SH-SY5Y (cell line): ENCODE measurements at regions not wholly inside any gene's neighbourhood (a gene's known extent, or its start where the extent isn't known, plus 50 kb on each side); places are given as distances from the start of the nearest gene placed in this dataset.
A peak's percentile ranks its signal among the peaks of the same experiment; 100 is the strongest.

Experiments used
- GATA2 ChIP-seq: IDR thresholded peaks from 2 replicates; pipeline ENCODE4 v1.6.1; 2011; ENCODE audit warnings: mild to moderate bottlenecking, low read depth, low read length
- GATA3 ChIP-seq: IDR thresholded peaks from 2 replicates; pipeline ENCODE4 v1.6.1; 2011; ENCODE audit warnings: low read depth, mild to moderate bottlenecking, low read length, moderate library complexity

DNA sequence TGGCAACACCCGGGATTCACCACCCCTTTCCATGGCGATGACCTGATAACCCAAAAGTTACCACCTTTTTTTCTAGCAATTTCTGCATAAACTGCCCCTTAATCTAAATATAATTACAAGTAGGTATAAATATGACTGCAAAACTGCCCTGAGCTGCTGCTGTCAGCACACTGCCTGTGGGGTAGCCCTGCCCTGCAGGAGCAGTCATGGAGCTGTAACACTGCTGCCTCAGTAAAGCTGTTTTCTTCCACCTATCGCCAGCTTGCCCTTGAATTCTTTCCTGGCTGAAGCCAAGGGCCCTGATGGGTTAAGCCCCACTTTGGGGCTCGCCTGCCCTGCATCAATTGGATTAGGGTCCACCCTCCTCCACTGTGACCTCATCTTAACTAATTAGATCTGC lies 368.8 kb downstream of the SFMBT2 start:
- TF ChIP-seq GATA2 (no peak), GATA3 (no peak)

DNA sequence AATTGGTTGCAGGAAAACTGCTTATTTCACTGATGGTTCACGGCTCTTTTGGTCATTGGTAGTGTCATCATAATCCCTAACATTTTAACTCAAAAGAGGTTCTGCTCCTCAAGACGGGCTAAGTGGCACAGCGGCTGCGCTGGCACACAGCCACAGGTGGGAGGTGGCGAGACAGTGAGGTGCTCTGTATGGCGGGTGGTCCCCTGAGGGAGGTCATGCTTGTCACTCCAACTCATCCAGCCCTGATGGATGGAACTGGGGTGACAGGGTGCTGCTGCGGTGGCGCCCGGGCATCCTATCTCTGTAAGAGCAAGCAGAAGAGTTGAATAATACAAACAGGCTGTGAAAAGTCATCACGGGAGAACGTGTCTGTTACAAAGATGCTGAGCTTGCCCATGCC lies 370.2 kb downstream of the SFMBT2 start:
- TF ChIP-seq GATA3 (no peak), GATA2 (no peak)

DNA sequence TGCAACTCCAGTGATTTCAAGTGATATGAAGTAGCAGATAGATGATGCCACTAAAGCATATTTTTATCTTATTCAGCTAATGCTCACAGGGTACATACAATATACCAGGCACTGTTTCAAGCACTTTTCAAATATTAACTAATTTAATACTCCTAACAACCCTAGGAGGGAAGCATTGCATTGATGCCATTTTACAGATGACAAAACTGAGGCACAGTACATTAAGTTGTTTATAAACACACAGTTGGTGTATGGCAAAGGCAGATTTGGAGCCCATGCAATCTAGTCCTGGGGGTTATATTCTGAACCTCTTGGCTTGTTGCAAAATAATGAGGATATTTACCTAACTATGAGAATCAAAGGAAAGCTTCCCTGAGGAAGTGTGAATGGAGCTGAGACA lies 371.0 kb downstream of the SFMBT2 start:
- TF ChIP-seq GATA2 (no peak), GATA3 (no peak)

DNA sequence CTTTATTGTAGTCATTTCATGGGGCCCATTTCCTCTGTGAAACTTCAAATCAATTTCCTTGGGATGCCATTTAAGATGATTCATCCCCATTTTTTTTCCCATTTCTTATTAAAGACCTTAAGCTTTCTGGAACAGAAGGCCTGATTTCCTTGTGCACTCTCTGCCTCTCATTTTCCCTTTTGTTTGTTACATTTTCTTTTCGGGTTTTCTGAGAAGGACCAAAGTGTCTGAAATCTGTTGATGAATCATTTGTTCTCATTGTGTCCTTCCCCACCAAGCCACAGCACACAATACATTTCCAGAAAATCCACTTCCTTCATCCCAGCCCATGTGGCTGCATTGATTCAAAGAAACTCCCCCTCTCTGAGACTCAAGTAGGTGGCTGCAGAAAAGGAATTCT lies 372.4 kb downstream of the SFMBT2 start:
- TF ChIP-seq GATA3, result no peak
- TF ChIP-seq GATA2, result no peak

DNA sequence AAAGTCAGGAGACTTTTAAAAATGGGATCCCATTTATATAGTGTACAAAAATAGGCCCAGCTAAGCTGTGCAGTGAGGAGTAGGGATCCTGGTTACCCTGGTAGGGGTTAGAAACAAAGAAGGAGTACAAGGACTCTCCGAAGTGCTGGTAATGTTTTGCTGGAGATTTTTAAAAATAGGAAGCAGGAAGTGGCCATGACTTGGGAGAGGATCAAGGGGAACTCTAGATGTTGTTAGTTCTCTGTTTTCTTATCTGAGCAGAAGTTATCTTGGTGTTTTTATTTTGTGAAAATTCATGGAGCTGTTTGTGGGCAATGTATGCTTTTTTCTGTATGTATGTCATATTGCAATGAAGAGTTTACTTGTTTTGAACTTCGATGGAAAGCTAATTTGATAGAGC lies 373.9 kb downstream of the SFMBT2 start:
- TF ChIP-seq GATA2 (no peak), GATA3 (no peak)

DNA sequence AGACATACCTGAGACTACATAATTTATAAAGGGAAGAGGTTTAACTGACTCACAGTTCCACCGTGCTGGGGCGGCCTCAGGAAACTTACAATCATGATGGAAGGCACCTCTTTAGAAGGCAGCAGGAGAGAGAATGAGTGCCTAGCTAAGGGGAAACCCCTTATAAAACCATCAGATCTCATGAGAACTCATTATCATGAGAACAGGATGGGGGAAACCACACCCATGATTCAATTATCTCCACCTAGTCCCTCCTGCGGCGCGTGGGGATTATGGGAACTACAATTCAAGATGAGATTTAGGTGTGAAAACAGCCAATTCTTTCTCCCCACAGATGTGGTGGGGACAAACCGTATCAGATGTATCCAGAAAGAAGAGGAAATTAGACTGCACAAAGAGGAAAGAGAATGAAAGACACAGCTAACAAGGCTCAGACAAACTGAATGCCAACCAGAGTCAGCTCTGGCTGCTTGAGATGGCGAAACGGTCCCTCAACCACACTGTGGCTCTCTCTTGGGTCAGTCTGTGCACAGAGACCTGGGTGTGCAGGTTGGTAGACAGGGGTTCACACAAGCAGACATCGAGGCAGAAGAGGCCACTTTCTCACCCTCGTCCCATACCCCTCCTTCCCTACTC lies 375.6 kb downstream of the SFMBT2 start:
- TF ChIP-seq GATA3, result no peak
- no peak for TF ChIP-seq GATA2

DNA sequence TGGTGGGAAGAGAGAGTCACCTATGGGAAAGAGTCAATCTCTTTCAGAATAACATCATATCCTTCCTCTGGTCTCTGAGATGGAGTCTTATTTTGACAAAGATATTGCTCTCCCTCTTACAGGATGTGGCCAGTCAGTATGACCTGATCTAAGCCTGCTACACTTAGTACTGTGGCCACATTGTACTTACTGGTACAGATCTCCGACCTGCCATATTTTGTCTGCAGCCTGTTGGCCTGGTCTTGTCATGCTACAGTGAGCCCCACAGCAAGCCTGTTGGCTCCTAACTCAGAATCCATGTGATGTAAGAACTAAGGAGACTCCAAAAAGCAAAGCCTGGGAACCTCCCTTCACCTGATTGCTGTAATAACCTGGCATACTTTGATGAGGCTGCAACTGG lies 377.8 kb downstream of the SFMBT2 start:
- no peak for TF ChIP-seq GATA2
- TF ChIP-seq GATA3, result no peak

DNA sequence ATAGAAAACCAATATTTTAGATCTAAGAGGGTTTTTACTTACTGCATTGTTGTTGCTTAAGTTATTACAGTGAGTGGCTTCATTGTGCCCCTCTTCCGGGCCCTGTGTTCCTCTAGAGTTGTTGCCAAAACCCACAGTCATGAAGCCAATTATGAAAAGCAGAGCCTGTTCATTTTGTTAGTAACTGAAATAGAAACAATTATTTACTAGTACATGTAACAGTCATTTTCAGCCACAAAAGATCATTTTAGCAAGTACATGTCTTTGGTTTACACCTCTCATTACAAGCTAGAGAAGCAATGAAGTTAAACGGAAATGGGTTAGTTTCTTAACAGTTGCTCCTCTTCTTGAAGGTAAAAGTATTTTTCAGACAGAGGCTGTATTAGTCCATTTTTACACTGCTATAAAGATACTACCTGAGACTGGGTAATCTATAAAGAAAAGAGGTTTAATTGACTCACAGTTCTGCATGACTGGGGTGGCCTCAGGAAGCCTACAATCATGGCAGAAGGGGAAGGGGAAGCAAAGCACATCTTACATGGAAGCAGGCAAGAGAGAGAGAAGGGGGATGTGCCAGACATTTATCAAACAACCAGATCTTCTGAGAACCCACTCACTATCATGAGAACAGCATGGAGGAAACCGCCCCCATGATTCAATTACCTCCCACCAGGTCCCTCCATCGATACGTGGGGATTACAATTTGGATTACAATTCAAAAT lies 380.5 kb downstream of the SFMBT2 start:
- TF ChIP-seq GATA3 (no peak), GATA2 (no peak)

DNA sequence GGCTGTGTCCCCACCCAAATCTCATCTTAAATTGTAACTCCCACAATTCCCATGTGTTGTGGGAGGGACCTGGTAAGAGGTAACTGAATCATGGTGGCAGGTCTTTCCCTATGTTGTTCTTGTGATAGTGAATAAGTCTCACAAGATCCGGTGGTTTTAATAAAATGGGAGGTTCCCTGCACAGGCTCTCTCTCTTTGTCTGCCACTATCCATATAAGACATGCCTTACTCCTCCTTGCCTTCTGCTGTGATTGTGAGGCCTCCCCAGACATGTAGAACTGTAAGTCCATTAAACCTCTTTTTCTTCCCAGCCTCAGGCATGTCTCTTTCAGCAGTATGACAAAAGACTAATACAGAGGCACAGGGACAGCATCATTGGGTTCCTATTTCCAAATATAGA lies 381.2 kb downstream of the SFMBT2 start:
- TF ChIP-seq GATA2 (no peak), GATA3 (no peak)

DNA sequence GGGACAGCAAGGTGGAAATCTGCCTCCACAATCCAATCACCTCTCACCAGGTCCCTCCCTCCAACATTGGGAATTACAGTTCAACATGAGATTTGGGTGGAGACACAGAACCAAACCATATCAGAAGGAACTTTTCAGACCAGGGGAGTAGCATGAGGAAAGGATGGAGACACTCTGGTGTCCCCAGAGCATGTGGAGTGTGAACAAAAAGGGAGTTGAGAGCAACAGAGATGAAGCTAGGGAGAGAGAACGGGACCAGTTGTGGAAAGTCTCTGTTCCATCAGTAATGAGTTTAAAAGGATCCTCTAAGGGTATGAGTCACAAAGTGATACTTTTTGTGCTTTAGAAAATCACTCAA lies 382.0 kb downstream of the SFMBT2 start:
- TF ChIP-seq GATA3, result no peak

DNA sequence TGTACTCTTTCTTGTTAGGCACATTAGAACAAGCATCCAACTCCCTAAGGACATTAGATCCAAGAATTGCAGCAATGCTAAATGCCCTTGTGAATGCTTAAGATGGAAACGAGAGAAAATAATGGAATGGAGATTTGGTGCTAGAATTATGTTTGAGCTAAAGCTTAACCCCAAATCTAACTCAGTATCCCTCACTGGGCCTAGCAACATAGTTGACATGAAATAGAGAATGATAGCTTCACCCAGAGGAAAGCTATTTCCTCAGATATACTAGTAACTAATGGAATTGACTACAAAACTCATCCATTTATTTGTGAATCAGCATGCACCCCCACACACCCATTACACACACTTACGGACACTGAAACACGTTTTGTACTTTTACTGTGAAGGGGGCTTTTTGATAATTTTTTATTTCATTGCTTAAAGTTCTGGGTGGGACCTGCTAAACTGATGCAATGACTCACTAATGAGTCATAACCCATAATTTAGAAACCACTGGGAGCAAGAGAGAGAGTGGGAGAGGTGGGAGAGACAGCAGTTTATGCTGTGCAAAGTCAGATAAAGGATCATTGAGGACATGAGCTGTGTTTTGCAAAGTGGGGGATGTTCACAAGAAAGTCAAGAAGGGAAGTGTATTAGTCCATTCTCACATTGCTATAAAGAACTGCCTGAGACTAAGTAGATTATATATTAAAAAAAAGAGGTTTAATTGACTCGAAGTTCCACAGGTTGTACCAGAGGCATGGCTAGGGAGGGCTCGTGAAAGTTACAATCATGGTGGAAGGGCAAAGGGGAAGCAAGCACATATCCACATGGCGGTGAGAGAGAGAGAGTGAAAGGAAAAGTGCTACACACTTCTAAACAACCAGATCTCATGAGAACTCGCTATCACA lies 382.7 kb downstream of the SFMBT2 start:
- TF ChIP-seq GATA2, result no peak
- no peak for TF ChIP-seq GATA3

DNA sequence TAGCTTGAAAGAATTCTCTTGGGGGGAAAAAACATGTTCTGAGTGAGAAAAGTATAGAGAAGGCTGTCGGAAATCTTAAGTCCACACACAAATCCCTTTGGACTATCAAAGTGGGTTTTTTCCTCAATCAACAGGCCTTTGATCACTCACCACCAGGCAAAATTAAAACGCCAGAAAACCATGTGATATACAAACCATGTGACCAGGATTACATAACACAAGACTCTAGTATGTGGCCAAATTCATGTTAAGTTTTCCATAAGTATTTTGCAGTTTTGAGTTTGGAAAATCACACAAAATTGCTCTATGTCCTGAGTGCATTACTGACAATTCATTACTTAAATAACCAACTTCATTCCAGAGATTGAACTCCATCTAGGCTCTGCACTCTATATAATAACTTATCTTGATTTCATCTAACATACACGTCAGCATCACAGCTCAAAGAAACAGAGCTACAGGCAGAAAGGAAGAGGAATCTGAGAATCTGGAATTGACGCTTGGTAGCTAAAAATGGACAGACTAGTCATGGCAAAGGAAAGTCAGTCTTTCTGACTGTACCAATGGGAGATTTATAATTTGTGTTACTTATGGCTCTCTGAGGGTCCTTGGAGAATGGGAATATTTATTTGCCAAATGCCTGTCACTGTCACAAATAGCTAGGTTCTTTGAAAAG lies 383.5 kb downstream of the SFMBT2 start:
- TF ChIP-seq GATA2 (no peak), GATA3 (peak; percentile 38; the same call in 1 of the 2 replicates)

DNA sequence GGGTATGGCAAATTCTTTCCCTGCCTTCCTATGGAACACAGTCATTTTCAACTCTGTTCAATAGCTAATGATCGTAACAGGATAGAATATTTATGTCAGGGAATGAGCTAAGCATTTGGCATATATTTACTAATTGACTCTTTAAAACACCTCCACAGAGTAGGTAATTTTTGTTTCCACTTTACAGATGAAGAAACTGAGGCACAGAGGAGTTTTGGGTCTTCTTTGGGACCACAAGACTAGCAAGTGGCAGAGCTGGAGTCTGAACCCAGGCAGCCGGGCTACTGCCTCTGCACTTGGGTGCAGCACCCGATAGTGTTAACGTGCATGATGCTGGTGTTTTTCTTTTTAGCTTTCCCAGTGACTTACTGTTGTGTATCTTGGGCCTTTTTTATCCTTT lies 384.0 kb downstream of the SFMBT2 start:
- TF ChIP-seq GATA3, result no peak
- no peak for TF ChIP-seq GATA2

DNA sequence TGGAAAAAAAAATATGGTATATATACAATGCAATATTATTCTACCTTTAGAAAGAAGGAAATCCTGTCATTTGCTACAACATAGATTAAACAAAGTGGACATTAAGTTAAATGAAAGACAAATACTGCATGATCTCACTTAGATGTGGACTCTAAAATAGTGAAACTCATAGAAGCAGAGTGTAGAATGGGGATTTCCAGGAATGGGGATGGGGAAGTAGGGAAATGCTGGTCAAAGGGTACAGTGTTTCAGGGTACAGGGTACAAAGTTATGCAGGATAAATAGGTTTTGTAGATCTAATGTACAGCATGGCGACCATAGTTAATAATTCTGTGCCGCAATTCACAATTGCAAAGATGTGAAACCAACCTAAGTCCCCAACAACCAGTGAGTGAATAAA lies 385.5 kb downstream of the SFMBT2 start:
- TF ChIP-seq GATA3 (no peak), GATA2 (no peak)

DNA sequence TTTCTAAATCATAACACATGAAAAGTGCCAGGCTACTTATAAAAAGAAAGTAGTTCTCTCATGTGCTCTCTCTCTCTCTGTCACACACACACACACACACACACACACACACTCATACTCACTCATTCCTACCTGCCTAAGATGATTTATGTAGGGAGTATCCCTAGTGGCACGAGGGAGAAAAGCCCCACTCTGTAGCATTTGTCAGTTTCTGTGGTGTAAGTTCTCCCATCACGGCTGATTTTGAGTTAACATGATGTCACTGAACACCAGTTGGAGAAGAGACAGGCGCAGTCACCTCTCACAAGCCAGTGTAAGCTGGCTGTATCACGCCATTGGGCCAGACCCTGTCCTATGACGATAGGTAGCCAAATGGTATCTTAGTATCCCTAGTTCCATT lies 395.4 kb downstream of the SFMBT2 start:
- no peak for TF ChIP-seq GATA2
- TF ChIP-seq GATA3, result no peak
